ENCODE measurements at regions not wholly inside any gene's neighbourhood (a gene's known extent, or its start where the extent isn't known, plus 50 kb on each side); places are given as distances from the start of the nearest gene placed in this dataset.

GRCh38 chrX:134162032-134162431 lies 75.0 kb upstream of the CCDC160 start:
- TF ChIP-seq CTCF (IDR thresholded peaks at IDR 0.05; ENCODE audit: low read length): no peak
- TF ChIP-seq EZH2 (optimal IDR thresholded peaks at IDR 0.05; ENCODE audit: low read depth, low read length): no peak

Data from MM.1S (cell line).